Thyroid gland (tissue), 4 donors: ENCODE measurements at regions not wholly inside any gene's neighbourhood (a gene's known extent, or its start where the extent isn't known, plus 50 kb on each side); places are given as distances from the start of the nearest gene placed in this dataset.

Source experiments
- CTCF ChIP-seq, 6 experiments: fragments of 200-600 bp in 3 of 6; fragments of 450-650 bp in 3 of 6; sonication (generic) in 3 of 6; IDR thresholded peaks; one replicate each; pipeline ENCODE4 v1.5.1; 2016 to 2019; ENCODE audit warnings: antibody characterized with exemption in 6 of 6, mild to moderate bottlenecking in 2 of 6, inconsistent platforms in 1 of 6, moderate library complexity in 1 of 6
- POLR2A ChIP-seq, 2 donors: fragments of 450-650 bp; IDR thresholded peaks; one replicate each; pipeline ENCODE4 v1.6.1; 2017; ENCODE audit warnings: antibody characterized with exemption in 2 of 2, mild to moderate bottlenecking in 2 of 2, moderate library complexity in 1 of 2

DNA sequence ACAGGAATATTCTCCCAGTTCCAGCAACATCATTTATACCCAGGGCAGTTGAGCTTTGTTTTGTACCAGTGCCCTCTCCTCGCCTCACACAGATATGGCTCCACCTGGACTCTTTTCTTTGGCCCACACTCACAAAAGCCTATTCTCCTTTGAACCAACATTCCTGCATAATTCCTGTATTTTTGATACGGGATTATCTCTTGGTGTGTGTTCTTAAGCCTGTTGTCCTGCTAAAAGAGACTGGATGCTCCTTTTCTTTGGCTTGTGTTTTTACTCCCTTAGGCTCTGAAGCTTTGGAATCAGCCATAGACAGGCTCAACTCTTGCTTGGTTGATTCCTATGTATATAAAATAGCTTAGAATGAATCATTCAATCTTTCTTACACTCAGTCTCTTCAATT lies 305.4 kb upstream of the SATB1 start:
- no peak for TF ChIP-seq CTCF (IDR thresholded peaks at IDR 0.05)
- TF ChIP-seq POLR2A (IDR thresholded peaks at IDR 0.05): no peak
